HG03439 (cell line): ENCODE measurements at regions not wholly inside any gene's neighbourhood (a gene's known extent, or its start where the extent isn't known, plus 50 kb on each side); places are given as distances from the start of the nearest gene placed in this dataset.

Experiments
- ATAC-seq: cut with Tn5 transposase; IDR thresholded peaks from one replicate; pipeline ENCODE4 v1.9.1; 2021; ENCODE audit warnings: mild to moderate bottlenecking, moderate library complexity; ENCODE audit not compliant: unreplicated experiment

DNA sequence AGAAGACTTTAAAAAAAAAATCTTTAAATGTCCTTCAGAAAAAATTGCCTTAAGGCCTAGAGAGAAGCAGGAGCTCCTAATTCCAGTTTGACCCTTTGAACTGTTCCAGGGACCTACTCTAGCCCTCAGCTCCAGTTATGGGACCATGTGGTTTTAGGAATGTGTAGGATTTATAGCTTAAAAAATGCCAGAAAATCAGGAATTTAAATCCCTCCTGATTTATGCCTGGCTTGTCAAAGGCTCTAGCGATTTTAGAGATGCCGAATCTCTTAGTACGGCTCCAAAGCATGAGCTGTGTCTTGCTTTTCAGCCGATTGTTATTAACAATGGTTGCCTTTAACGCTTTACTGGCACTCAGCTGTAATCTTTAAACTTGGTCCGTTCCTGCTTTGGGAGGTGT lies 130.6 kb upstream of the NPVF start:
- ATAC-seq = no peak

DNA sequence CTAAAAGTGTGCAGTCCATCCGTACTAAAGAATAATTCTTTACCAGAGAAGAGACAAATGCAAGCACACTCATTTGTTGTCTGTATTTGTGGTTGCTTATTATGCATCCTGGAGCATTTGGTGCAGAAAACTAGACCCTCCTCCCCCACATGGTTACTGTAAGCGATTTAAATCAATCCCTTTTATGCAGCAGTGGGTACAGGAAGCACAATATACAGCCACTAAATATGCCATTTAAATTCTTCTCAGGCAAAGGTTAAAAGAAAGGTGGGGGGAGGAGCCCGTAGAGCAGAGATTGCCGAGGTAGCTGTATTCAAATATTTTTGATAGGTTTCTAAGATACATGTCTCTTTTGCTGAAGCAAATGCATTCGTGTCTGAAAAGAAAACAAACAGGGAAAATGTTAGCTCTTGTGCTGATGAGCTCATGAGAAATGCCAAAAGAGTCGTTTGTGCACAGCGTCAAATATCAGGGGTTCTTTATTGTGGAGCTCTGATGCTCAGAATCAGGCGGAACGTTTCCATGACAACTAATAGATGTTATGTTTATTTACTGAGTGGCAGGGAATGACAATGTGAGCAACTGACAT lies 131.3 kb upstream of the NPVF start:
- ATAC-seq = no peak

DNA sequence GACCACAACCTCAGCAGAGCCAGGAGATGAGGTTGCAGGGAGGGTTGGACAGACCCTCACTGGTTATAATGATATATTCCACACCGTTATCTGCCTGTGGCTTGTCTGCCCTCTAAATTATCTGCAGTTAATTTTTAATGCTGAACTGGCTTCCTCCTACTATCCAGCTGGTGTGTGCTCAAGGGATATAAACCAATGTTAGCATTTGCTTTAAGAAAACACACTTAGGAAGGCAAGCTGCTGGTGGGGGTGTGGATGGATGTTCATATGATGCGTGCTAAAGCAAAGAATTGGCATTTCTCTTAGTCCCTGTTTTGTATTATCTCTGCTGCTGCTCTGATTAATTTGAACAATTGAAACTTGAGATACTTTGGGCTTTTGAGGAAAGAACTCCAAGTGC lies 132.2 kb upstream of the NPVF start:
- ATAC-seq = no peak

DNA sequence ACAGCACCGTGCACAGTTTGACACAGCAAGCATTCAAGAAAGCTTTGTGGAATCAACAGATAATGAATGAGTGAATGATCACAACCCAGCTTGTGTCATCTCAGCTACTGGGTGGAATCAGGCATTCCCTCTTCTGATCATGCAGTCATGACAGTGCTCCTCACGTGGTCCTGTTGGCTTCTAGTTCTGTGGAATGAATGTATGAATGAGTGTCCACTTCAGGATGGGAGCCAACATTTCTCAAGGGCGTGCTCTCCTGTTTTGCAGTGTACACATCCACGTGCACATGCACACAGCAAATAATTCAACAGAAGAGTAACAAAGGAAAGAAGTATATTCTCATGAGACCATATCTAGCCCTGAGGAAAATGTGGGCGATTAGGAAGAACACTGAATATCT lies 133.1 kb upstream of the NPVF start:
- no peak for ATAC-seq

DNA sequence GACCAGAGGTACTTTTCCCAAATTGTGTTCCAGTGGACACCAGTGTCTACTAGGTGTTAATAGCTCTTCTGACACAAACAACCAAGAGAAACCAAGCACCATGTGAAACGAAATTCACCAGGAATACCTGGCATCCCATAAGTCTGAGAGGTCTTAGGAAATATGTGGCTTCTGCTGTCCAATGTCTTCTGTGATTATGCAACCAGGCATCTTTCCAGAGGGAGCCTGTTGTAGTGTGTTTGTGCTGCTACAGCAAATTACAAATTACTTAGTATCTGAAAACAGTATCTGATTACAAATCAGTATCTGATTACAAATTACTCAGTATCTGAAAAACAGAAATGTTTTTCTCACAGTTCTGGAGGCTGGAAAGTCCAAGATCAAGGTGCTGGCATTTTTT lies 133.6 kb upstream of the NPVF start:
- no peak for ATAC-seq

DNA sequence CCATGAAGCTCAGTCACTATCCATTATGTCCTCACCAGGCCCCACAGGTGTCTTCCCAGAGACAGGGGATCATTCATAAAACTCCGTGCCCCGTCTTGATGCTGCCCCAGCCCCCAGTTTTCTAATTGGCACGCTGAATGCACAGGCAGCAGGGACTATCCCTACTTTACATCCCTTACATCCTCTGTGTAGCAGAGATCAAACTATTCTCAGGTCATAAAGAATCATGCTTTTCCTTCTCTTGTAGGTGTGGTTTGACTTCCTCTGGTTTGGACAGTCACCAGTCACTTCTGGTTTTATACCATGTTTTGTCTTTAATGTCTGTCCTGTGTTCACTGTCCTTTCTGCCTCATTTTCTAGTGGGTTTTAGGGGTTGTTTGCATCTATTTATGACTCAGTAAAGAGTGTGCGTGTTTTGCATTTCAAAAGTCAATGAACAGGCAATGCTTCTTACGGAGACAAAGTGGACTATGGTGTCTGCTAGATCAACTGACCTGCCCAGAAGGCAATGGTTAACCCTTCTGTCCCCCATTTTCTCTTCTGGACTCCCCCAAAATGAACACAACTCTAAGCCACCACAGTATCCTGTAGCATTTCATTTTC lies 140.4 kb upstream of the NPVF start:
- no peak for ATAC-seq

DNA sequence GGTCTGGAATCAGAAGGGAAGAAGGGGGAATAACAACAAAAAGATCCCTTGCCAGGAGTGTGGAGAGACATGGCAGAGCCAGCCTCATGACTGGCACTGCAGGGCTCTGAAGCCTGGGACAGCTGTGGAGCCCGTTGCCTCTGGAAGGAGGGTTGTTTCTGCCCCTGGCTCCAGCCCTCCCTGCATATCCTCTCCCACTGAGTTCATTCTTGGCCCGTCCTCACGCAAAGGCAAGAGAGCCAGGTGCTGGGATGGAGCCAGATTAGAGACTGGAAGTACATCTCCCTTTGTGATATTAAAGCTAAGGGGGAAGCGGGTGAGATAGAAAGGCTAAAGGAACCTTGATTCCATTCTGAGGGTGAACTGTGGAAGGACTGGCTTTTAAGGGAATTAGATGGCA lies 141.5 kb upstream of the NPVF start:
- ATAC-seq = no peak

DNA sequence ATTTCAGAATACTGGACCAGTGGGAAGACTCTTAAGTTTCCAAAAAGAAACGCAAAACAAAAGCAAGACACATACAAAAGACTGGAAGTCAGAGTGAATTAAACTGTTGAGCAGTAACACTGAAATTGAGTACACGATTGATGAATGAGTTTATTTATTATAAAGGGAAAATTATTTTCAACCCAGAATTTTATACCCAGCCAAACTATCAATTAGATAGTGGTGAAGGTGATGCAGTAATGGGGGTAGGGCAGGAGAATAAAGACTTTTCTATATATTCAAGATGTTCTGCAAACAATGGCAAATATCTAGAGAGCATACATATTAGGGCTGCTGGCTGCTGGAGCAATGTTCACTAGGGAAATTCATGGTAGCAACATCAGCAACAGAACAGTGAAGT lies 143.7 kb upstream of the NPVF start:
- ATAC-seq = no peak

DNA sequence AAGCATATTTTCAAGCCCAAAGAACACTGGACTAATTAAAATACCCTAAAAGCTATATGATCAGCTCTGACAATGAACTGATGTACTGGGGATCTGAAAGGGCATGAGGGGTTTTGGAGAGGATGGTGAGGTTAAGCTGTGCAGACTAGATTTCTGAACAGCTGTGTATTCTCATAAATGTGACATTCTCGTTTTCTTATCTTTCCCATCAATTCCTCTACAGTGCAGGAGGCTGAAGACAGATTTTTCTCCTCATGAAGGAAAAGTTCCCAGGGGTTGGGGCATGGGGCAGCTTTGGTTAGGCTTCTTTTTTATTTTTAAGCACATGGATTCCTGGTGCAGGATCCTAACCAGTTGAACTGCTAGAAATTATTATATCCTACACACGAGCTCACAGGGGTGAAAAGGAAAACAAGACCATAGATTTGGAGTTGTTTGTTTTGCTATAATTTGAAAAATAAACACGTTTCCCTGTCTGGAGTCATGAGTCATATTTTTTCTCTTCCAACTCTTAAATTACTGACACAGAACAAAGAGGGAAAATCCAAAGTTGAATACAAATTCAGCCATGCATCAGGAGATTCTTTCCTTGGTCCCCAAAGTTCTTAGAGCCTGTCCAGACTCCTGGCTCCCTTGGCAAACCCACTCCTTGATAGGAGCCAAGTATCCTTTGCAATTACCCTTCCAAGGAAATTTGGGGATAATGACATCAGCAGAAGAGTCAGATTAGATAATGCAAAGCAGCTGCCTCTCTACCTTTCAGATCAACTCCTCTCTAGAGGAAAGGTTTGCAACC lies 147.7 kb upstream of the NPVF start:
- no peak for ATAC-seq

DNA sequence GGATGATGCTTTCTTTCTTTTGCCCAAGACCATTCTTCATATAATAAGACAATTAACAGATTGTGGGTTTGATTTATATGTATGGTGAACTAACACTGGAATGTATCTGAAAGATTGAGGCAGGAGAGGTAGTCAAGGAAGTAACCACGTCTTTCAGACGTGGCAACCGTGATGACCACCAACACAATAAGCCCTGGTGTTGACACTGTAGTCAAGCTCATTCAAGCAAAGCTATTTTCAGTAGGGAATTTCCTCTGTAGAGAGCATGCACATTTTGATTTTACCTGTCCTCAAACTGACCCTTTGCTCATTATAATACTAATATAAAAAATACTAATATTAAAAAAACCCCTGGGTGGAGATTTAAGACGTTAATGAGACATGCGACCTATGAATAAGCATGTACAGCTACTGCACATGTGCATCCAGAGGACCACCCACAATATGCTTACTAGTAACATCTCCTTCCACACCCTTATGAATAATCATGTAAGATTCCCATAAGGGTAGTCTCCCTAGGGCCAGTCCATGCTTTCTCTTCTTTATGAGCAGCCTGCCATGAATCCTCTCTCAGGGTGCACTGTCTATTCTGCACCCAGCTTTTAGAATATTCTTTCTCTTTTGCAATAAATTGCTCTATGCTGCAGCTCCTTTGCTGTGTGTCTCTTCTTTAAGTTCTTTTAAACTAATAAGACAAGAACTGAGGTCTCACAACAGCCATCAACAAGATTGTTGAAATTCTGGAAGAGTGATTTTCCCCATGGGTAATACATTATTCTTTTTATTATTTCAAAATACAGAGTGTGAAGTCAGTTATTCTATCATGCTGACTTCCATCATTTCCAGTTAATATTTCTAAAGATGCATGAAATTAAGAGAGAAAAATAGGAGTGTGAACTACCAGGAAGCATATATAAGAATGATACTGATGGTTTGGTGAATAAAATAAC lies 151.3 kb upstream of the NPVF start:
- no peak for ATAC-seq

DNA sequence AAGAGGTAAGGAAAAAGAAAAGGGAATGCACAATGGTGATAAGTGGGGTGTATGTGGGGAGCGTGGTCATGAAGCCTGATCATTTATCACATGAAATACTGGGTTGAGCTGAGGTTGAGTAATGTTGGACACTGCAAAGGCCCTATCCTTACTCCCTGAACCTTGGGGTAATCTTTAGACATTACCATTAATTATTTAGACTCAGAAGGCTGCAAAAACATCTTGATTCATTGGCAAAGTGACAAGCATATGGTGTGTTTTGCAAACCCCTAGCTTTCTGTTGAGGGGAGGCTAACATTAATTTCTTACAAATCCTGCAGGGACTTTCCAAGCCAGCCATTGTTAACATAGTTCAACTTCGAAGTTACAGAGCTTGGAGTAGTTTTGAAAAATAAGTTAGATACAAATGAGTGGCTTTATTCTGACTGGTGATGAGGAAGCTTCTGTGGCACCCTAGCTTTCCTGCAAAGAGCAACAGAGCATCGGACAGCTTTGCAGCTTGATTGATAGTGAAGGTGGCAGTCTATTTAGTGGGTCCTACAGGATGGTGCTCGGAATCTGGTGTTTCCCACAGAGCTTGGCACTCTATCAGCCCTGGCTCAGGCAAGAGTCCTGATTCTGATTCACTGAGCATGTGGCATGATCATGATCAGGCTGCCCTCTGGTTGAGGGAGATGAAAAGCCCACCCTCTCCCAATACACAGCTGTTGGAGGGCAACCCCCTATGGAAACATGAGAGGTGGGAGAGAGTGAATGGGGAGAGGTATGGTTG lies 153.7 kb upstream of the NPVF start:
- no peak for ATAC-seq

DNA sequence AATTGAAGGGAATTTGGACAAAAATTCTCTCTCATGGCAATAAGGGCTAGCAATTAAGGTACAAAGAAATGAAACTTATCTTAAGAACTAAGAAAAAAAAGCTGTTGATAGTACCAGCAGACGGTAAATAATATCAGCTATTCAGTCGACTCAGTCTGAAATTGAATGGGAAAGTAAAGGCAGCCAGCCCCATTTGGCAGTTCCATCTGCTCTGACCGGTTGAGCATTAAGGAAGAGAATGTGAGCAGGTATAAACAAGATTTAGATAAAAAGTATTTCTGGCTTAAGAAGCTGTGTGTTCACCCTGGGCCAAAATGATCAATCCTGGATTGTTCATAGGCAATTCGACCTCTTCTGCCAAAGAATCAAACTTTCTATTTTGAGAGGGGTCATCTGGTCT lies 154.6 kb upstream of the NPVF start:
- no peak for ATAC-seq

DNA sequence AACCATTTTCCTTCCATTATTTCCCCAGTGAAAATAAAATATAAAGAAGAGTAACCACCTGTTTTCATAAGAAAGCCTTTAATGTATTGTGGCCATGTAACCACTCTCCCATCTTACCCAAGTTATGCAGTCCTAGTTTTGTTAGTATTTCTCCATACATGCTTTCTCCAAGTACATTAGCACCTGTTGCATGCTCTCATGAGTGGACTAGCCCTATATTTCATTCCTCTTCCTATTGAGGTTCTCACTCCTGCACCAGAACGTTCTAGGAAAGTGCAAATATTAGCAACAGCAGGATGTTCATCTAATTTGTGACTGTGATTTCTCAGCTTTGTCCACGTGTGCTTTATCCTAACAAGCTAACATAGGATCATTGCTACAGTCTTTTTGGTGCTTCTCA lies 155.1 kb upstream of the NPVF start:
- no peak for ATAC-seq

DNA sequence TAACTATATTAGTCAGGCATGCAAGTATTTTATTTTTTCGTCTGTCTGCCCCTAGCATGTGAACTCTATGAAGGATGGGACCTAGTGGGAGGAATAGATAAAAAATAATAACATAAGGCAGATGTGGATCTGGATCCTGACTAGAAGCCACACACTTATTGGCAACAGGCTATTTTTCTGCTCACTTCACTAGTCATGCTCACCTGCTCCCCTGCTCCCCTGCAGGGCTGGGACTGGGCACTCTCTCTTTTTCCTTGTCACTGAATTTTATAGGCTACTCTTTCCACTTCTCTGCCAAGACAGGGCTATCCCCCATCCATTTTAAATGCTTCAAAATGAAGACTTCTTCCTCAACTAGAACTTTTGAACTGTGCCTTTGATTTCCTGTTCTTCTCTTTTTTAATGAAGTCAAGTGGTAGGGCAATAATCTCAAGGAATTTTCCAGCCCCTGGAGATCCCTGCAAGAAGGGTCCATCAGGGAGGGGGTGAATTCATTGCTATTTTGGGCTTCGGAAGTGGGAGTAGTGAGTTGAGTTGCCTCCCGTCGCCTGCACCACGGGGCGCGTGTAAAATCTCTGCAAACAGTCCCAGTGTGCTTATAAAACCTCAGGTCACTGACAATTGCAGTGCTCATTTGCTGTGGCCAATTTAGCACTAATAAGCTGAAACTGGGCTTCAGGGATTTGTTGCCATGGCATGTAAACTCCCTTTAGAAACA lies 156.7 kb upstream of the NPVF start:
- no peak for ATAC-seq

DNA sequence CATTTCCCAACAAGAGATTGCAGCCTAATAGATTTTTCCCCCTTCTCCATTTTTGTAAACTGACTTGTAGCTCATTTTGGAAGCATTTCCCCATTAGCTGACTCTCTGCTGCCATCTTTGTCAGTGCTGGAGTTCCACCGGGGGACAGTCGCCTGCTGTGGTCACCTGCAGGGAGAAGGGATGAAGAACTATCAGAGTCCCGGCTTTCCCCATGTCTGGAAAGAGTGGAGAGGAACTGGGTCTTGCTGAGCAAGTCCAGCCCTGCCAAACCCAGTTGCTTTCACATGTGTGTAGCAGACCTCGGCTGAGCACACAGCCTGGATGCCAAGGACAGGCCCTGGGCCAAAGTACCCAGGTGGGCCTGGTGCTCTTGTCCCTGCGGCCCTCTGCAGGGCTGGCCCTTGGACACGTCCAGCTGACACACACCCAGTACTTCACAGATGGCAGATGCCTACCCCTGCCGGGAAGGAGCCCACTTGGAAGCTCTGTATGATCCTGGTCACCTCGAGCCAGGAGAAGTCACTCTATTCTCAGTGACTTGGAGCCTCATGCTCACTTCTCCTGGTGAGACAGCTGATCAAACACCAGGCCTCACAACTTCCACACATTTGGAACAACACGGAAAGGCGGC lies 157.3 kb upstream of the NPVF start:
- ATAC-seq = no peak

DNA sequence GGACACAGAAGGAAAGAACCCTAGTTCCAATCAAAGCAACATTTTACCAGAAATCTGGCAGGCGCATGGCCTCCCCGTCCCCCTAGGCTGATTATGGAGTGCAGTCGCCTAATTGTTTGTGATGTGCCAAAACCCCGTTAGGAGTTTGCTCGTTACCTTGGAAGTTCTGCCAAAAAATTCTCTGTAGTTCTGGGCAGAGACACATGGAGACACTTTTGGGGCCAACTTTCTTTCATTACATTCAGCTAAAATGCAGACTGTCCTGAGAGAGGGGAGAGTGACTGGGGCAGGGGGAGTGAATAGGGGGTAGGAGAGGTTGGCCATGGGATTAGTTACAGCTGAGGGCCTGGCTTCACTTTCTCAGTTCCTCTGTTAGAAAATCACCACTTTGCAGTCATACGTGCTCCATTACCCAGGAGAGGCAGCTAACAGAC lies 158.0 kb upstream of the NPVF start:
- ATAC-seq = no peak

DNA sequence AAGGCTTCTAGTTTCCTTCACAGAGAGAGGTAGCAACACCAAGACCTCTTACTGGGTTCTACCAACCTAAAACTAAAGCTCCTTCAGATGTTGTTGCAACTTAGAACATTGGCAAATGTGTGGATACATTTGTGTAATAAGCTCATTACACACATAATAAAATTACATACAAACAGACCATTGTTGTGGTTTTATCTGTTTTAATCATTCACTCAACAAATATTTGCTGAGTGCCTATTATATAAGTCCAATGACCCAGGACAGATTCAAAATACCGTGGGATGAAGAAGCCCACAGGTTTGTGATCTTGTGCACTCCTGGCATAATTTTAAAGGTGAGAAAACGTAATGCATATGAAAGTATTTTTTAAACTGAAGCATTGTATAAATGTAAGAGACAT lies 160.4 kb upstream of the NPVF start:
- no peak for ATAC-seq

DNA sequence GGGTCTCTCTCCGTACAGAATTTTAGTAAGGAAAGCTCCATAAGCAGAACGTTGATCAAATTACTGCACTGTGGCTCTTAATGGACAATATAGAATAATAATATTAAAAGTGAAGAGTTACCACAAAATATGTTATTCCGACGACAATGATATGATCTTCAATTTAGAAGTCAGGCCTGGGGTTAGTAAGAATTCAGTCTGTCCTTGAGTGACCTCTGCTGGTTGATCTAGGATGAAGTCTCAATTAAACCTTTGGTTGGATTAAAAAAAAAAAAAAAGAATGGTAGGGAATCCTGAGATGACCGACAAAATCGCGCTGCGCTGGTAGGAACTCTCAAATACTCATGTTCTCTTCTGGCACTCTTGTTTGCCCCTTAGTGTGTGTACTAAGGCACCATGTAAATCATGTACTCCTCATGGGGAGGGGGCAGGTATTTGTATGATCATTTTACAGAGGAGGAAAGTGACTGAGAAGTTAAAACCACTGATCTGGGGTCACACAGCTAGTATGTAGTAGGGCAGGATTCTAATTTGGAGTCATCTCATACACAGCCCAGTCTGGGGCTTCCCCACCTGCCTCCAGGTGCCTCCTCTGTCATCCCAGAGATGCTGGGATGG lies 161.3 kb upstream of the NPVF start:
- no peak for ATAC-seq

DNA sequence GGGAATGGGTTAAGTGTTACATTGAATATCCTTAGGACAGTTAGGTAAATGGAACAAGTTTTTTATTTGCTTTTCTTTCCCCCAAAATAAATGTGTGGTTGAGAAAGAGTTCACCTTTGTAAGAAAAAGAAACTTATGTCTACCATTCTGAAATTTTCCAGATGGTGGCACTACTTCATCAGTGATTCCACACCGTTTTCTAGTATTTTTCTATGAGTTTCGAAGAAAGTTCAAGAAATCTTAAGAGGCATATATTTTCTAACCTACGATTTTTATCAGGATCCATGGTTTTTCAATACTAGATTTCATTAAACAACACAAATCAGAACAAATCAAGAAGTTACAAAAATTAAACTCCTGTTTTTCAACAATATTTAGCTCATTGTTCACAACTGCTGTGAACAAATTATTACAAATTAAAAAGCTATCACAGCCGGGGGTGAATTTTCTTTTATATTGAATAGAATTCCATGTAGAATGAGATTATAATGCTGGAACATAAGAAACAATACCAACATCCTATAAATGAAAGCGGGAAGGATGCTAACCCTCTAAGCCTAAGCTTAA lies 163.1 kb upstream of the NPVF start:
- no peak for ATAC-seq
